ENCODE measurements at regions not wholly inside any gene's neighbourhood (a gene's known extent, or its start where the extent isn't known, plus 50 kb on each side); places are given as distances from the start of the nearest gene placed in this dataset.

GRCh38 chr3:3281024-3281423, 101.5 kb upstream of the CRBN start:
- no peak overlapping the region for H3K27ac ChIP-seq (ENCODE audit: low read length in 2 of 2)
- no peaks in the 10 kb centered on the region for H4K20me1 ChIP-seq (ENCODE audit: control insufficient read depth, insufficient read depth, low read length, poor library complexity, severe bottlenecking)
- Mint-ChIP-seq H3K27ac (no peak overlapping the region), H3K27me3 (peaks cover 7% of the 10 kb centered on the region), H3K9me3 (ENCODE audit: insufficient read depth) (no peaks in the 10 kb centered on the region), H3K4me3 (no peak overlapping the region), H3K4me1 (no peaks in the 10 kb centered on the region)
- DNase-seq (no peak), ATAC-seq (ENCODE audit: low read depth) (no peak)
- no peaks in the 10 kb centered on the region for H3K9me3 ChIP-seq (ENCODE audit: control extremely low read depth in 1 of 3, control insufficient read depth in 2 of 3, insufficient read depth in 1 of 3, low read length in 2 of 3)
- no CpG with 5 or more reads among the region's 2 CpGs for WGBS (ENCODE audit: insufficient coverage)
- H2AFZ ChIP-seq (ENCODE audit: insufficient read depth, low read depth, low read length, poor library complexity, severe bottlenecking), result no peak overlapping the region
- no peaks in the 10 kb centered on the region for H3K79me2 ChIP-seq (ENCODE audit: control insufficient read depth, insufficient read depth, low read length)
- ChIA-PET POLR2A (no interaction called here), CTCF (no interaction called here)
- no peak overlapping the region for H3K9ac ChIP-seq (ENCODE audit: low read length)
- no peak overlapping the region for H3K4me3 ChIP-seq (ENCODE audit: control extremely low read depth in 1 of 5, extremely low read depth in 1 of 5, insufficient read depth in 1 of 5, low read depth in 2 of 5, low read length in 4 of 5)
- TF ChIP-seq EZH2 (IDR thresholded peaks at IDR 0.05; ENCODE audit: borderline replicate concordance, insufficient read depth, low read depth, low read length, poor library complexity, severe bottlenecking) (no peak), CTCF (IDR thresholded peaks at IDR 0.05) (no peak)
- no peak overlapping the region for H3K4me2 ChIP-seq (replicated peaks; ENCODE audit: low read depth, low read length, poor library complexity, severe bottlenecking)
- no peaks in the 10 kb centered on the region for H3K4me1 ChIP-seq (ENCODE audit: control insufficient read depth in 2 of 2, insufficient read depth in 2 of 2, low read length in 2 of 2)
- H3K36me3 ChIP-seq (replicated peaks in 1 of 2; ENCODE audit: control extremely low read depth in 1 of 2, control insufficient read depth in 1 of 2, extremely low read depth in 1 of 2, insufficient read depth in 2 of 2, low read length in 1 of 2), result no peaks in the 10 kb centered on the region
- intact Hi-C loops (cut with micrococcal nuclease), result no loop called here
- no peaks in the 10 kb centered on the region for H3K27me3 ChIP-seq (replicated peaks in 1 of 4; ENCODE audit: control extremely low read depth in 1 of 4, control insufficient read depth in 3 of 4, insufficient read depth in 4 of 4, low read length in 3 of 4)

- CTCF ChIA-PET, result no interaction called here
- no peak for ATAC-seq (ENCODE audit: low read depth)
- intact Hi-C loops (cut with micrococcal nuclease), result no loop called here
These were observed 100.9 kb upstream of the CRBN start for GRCh38 chr3:3280396-3280795.

More at GRCh38 chr3:3280396-3280795, 100.9 kb upstream of the CRBN start:
- DNase-seq, result no peak
- Mint-ChIP-seq H3K4me1 (no peaks in the 10 kb centered on the region), H3K27me3 (peaks cover 7% of the 10 kb centered on the region), H3K9me3 (ENCODE audit: insufficient read depth) (no peaks in the 10 kb centered on the region), H3K4me3 (no peak overlapping the region), H3K27ac (no peak overlapping the region)
- H3K4me3 ChIP-seq (ENCODE audit: control extremely low read depth in 1 of 5, extremely low read depth in 1 of 5, insufficient read depth in 1 of 5, low read depth in 2 of 5, low read length in 4 of 5), result no peak overlapping the region
- no peaks in the 10 kb centered on the region for H3K4me1 ChIP-seq (ENCODE audit: control insufficient read depth in 2 of 2, insufficient read depth in 2 of 2, low read length in 2 of 2)
- H3K36me3 ChIP-seq (replicated peaks in 1 of 2; ENCODE audit: control extremely low read depth in 1 of 2, control insufficient read depth in 1 of 2, extremely low read depth in 1 of 2, insufficient read depth in 2 of 2, low read length in 1 of 2), result no peaks in the 10 kb centered on the region
- no CpG with 5 or more reads among the region's 1 CpG for WGBS (ENCODE audit: insufficient coverage)
- no peak overlapping the region for H2AFZ ChIP-seq (ENCODE audit: insufficient read depth, low read depth, low read length, poor library complexity, severe bottlenecking)
- no peaks in the 10 kb centered on the region for H3K27me3 ChIP-seq (replicated peaks in 1 of 4; ENCODE audit: control extremely low read depth in 1 of 4, control insufficient read depth in 3 of 4, insufficient read depth in 4 of 4, low read length in 3 of 4)
- no peaks in the 10 kb centered on the region for H3K9me3 ChIP-seq (ENCODE audit: control extremely low read depth in 1 of 3, control insufficient read depth in 2 of 3, insufficient read depth in 1 of 3, low read length in 2 of 3)
- no peaks in the 10 kb centered on the region for H4K20me1 ChIP-seq (ENCODE audit: control insufficient read depth, insufficient read depth, low read length, poor library complexity, severe bottlenecking)
- no peaks in the 10 kb centered on the region for H3K79me2 ChIP-seq (ENCODE audit: control insufficient read depth, insufficient read depth, low read length)
- no peak overlapping the region for H3K9ac ChIP-seq (ENCODE audit: low read length)
- TF ChIP-seq EZH2 (IDR thresholded peaks at IDR 0.05; ENCODE audit: borderline replicate concordance, insufficient read depth, low read depth, low read length, poor library complexity, severe bottlenecking) (no peak), CTCF (IDR thresholded peaks at IDR 0.05) (no peak)
- no peak overlapping the region for H3K27ac ChIP-seq (ENCODE audit: low read length in 2 of 2)
- H3K4me2 ChIP-seq (replicated peaks; ENCODE audit: low read depth, low read length, poor library complexity, severe bottlenecking), result no peak overlapping the region
- POLR2A ChIA-PET, result no interaction called here

Data from B cell (primary cell).